HepG2 (cell line): ENCODE measurements at regions not wholly inside any gene's neighbourhood (a gene's known extent, or its start where the extent isn't known, plus 50 kb on each side); places are given as distances from the start of the nearest gene placed in this dataset.

ENCODE experiments used
- NFIC ChIP-seq: IDR thresholded peaks from 2 replicates; pipeline ENCODE4 v1.6.1; 2012; ENCODE audit warnings: mild to moderate bottlenecking, low read length, inconsistent platforms
- ZNF282 ChIP-seq: fragments of 450-650 bp; IDR thresholded peaks from 2 replicates; pipeline ENCODE4 v1.6.1; 2018; ENCODE audit not compliant: partially characterized antibody

GRCh38 chr1:229905031-229905545 is 161.9 kb upstream of the GALNT2 start:
- TF ChIP-seq ZNF282 = no peak
- TF ChIP-seq NFIC = no peak
